Activated effector memory CD4-positive, alpha-beta T cell treated with Interleukin-2 at 50 U/mL for 16 hours (primary cell): ENCODE measurements at regions not wholly inside any gene's neighbourhood (a gene's known extent, or its start where the extent isn't known, plus 50 kb on each side); places are given as distances from the start of the nearest gene placed in this dataset.

Source experiments
- DNase-seq: peaks from one replicate; pipeline ENCODE4 v3.0.0-alpha.2; 2020

- no peak for DNase-seq
Observed at GRCh38 chr5:166373817-166374216, 1917.6 kb upstream of the WWC1 start.

- no peak for DNase-seq
Observed at GRCh38 chr5:166377756-166378155, 1913.7 kb upstream of the WWC1 start.

GRCh38 chr5:166379517-166379916 is 1911.9 kb upstream of the WWC1 start:
- DNase-seq, result no peak

GRCh38 chr5:166382031-166382430 is 1909.4 kb upstream of the WWC1 start:
- DNase-seq, result no peak

GRCh38 chr5:166398131-166398530 is 1893.3 kb upstream of the WWC1 start:
- DNase-seq, result no peak

GRCh38 chr5:166399781-166400180 is 1891.7 kb upstream of the WWC1 start:
- no peak for DNase-seq

GRCh38 chr5:166401391-166401790 is 1890.1 kb upstream of the WWC1 start:
- DNase-seq, result no peak

GRCh38 chr5:166412191-166412590 is 1879.3 kb upstream of the WWC1 start:
- DNase-seq, result no peak

GRCh38 chr5:166427211-166427610 is 1864.2 kb upstream of the WWC1 start:
- DNase-seq, result no peak

- no peak for DNase-seq
Observed at GRCh38 chr5:166428264-166428803, 1863.1 kb upstream of the WWC1 start.

GRCh38 chr5:166430491-166431319 is 1860.7 kb upstream of the WWC1 start:
- no peak for DNase-seq

- no peak for DNase-seq
Observed at GRCh38 chr5:166431456-166431855, 1860.0 kb upstream of the WWC1 start.

- no peak for DNase-seq
Observed at GRCh38 chr5:166433679-166434078, 1857.8 kb upstream of the WWC1 start.

GRCh38 chr5:166436872-166437271 is 1854.6 kb upstream of the WWC1 start:
- no peak for DNase-seq

- DNase-seq, result no peak
Observed at GRCh38 chr5:166486348-166486747, 1805.1 kb upstream of the WWC1 start.

GRCh38 chr5:166488560-166488959 is 1802.9 kb upstream of the WWC1 start:
- DNase-seq, result no peak

- DNase-seq, result no peak
Observed at GRCh38 chr5:166493040-166493439, 1798.4 kb upstream of the WWC1 start.

GRCh38 chr5:166493612-166494011 is 1797.8 kb upstream of the WWC1 start:
- no peak for DNase-seq

- DNase-seq, result no peak
Observed at GRCh38 chr5:166497496-166498104, 1793.8 kb upstream of the WWC1 start.

- DNase-seq, result no peak
Observed at GRCh38 chr5:166499447-166500240, 1791.8 kb upstream of the WWC1 start.

GRCh38 chr5:166503506-166503905 is 1787.9 kb upstream of the WWC1 start:
- no peak for DNase-seq

GRCh38 chr5:166505067-166505466 is 1786.4 kb upstream of the WWC1 start:
- no peak for DNase-seq

GRCh38 chr5:166505544-166505943 is 1785.9 kb upstream of the WWC1 start:
- no peak for DNase-seq
